Caco-2 (cell line): ENCODE measurements at regions not wholly inside any gene's neighbourhood (a gene's known extent, or its start where the extent isn't known, plus 50 kb on each side); places are given as distances from the start of the nearest gene placed in this dataset.

ENCODE experiments used
- BruUV-seq: library from RNA; stranded (reverse); fragments of 400-500 nt; replicated peaks from 2 replicates; lab custom pipeline; 2021; lab: Mats Ljungman, UMichigan
- CTCF ChIA-PET: fragments of 300-600 bp; sonication (Branson Sonifier 250); formaldehyde crosslinking; loops from one replicate; lab custom pipeline; 2022; ENCODE audit warnings: antibody characterized with exemption; lab: Charles Lee
- POLR2A ChIA-PET: fragments of 300-600 bp; sonication (Branson Sonifier 250); formaldehyde crosslinking; loops from one replicate; lab custom pipeline; 2022; ENCODE audit warnings: antibody characterized with exemption; lab: Charles Lee
- DNase-seq, 2 experiments: peaks; one replicate each; pipeline versions ENCODE4 v3.0.0 to v3.0.0-alpha.2; 2020 to 2022
- H3K27me3 ChIP-seq: replicated peaks from 2 replicates; pipeline ENCODE4 v1.6.0; 2011; ENCODE audit warnings: low read length; ENCODE audit not compliant: control insufficient read depth, insufficient read depth
- H3K36me3 ChIP-seq: 2 replicates; pipeline ENCODE4 v1.5.1; 2011; ENCODE audit warnings: low read length; ENCODE audit not compliant: control insufficient read depth, insufficient read depth
- H3K4me1 ChIP-seq: fragments of 250-450 bp; sonication (Bioruptor Pico); 2 replicates; pipeline ENCODE4 v1.5.1; 2020; ENCODE audit warnings: mild to moderate bottlenecking
- H3K4me3 ChIP-seq: 2 replicates; pipeline ENCODE4 v1.5.1; 2011; ENCODE audit warnings: low read depth, mild to moderate bottlenecking, control low read depth, low read length
- H3K9me3 ChIP-seq: fragments of 250-450 bp; sonication (Bioruptor Pico); 2 replicates; pipeline ENCODE4 v1.5.1; 2020; ENCODE audit warnings: mild to moderate bottlenecking, moderate library complexity
- H3K27ac Mint-ChIP-seq: one replicate; pipeline ENCODE4 v1.8.0; 2022; ENCODE audit warnings: mixed read lengths; ENCODE audit not compliant: unreplicated experiment
- H3K27me3 Mint-ChIP-seq: one replicate; pipeline ENCODE4 v1.8.0; 2022; ENCODE audit warnings: mixed read lengths; ENCODE audit not compliant: insufficient read depth, unreplicated experiment
- H3K36me3 Mint-ChIP-seq: one replicate; pipeline ENCODE4 v1.8.0; 2022; ENCODE audit warnings: mild to moderate bottlenecking, mixed read lengths; ENCODE audit not compliant: insufficient read depth, unreplicated experiment
- H3K4me1 Mint-ChIP-seq: one replicate; pipeline ENCODE4 v1.8.0; 2022; ENCODE audit warnings: low read depth, mixed read lengths; ENCODE audit not compliant: unreplicated experiment
- H3K4me3 Mint-ChIP-seq: one replicate; pipeline ENCODE4 v1.8.0; 2022; ENCODE audit warnings: mild to moderate bottlenecking, moderate library complexity, mixed read lengths; ENCODE audit not compliant: unreplicated experiment
- H3K9me3 Mint-ChIP-seq: one replicate; pipeline ENCODE4 v1.8.0; 2022; ENCODE audit warnings: mixed read lengths; ENCODE audit not compliant: unreplicated experiment
- CTCF ChIP-seq, 2 experiments: fragments of 200-600 bp in 1 of 2; IDR thresholded peaks; 1 replicate in 1 of 2; 2 replicates in 1 of 2; pipeline versions ENCODE4 v1.5.1 to v1.8.0; 2011 to 2022; ENCODE audit warnings: antibody characterized with exemption in 1 of 2, control low read depth in 1 of 2, inconsistent platforms in 1 of 2, low read depth in 1 of 2, low read length in 1 of 2, mild to moderate bottlenecking in 1 of 2, moderate library complexity in 1 of 2; ENCODE audit not compliant: insufficient read depth in 1 of 2, severe bottlenecking in 1 of 2, unreplicated experiment in 1 of 2
- intact Hi-C: fragments of 100-400 bp; cut with micrococcal nuclease; formaldehyde crosslinking; loops from one replicate; pipeline ENCODE4 v1.10.0; 2022; ENCODE audit not compliant: unreplicated experiment

GRCh38 chr9:11549311-11549794 lies 936.6 kb upstream of the PTPRD start:
- Histone ChIP-seq H3K9me3 (no peaks in the 10 kb centered on the region), H3K27me3 (no peaks in the 10 kb centered on the region), H3K4me3 (no peak overlapping the region), H3K4me1 (no peaks in the 10 kb centered on the region), H3K36me3 (no peaks in the 10 kb centered on the region)
- H3K36me3 Mint-ChIP-seq: no peaks in the 10 kb centered on the region
- no peaks in the 10 kb centered on the region for H3K4me1 Mint-ChIP-seq
- no peak for DNase-seq
- BruUV-seq: no TSS peak
- no peaks in the 10 kb centered on the region for H3K9me3 Mint-ChIP-seq
- ChIA-PET CTCF (no interaction called here), POLR2A (no interaction called here)
- H3K4me3 Mint-ChIP-seq: no peak overlapping the region
- intact Hi-C loops: no loop called here
- H3K27ac Mint-ChIP-seq: no peak overlapping the region
- TF ChIP-seq CTCF (IDR thresholded peaks at IDR 0.05; ENCODE audit: insufficient read depth in 1 of 2, low read depth in 1 of 2, low read length in 1 of 2, severe bottlenecking in 1 of 2, unreplicated experiment in 1 of 2): no peak
- no peaks in the 10 kb centered on the region for H3K27me3 Mint-ChIP-seq

- Mint-ChIP-seq H3K27me3 (no peaks in the 10 kb centered on the region), H3K9me3 (no peaks in the 10 kb centered on the region), H3K36me3 (no peaks in the 10 kb centered on the region), H3K27ac (no peak overlapping the region), H3K4me1 (no peaks in the 10 kb centered on the region), H3K4me3 (no peak overlapping the region)
- DNase-seq: no peak
- no peak overlapping the region for H3K4me3 ChIP-seq
- intact Hi-C loops: no loop called here
- no peak for TF ChIP-seq CTCF (IDR thresholded peaks at IDR 0.05; ENCODE audit: insufficient read depth in 1 of 2, low read depth in 1 of 2, low read length in 1 of 2, severe bottlenecking in 1 of 2, unreplicated experiment in 1 of 2)
- no peaks in the 10 kb centered on the region for H3K4me1 ChIP-seq
- no peaks in the 10 kb centered on the region for H3K9me3 ChIP-seq
- POLR2A ChIA-PET: no interaction called here
- BruUV-seq: no TSS peak
- no peaks in the 10 kb centered on the region for H3K27me3 ChIP-seq
- CTCF ChIA-PET: no interaction called here
- H3K36me3 ChIP-seq: no peaks in the 10 kb centered on the region
Measured at GRCh38 chr9:11551106-11551505, 938.3 kb upstream of the PTPRD start.

- Histone ChIP-seq H3K27me3 (no peaks in the 10 kb centered on the region), H3K36me3 (no peaks in the 10 kb centered on the region), H3K4me1 (no peaks in the 10 kb centered on the region), H3K4me3 (no peak overlapping the region), H3K9me3 (no peaks in the 10 kb centered on the region)
- no peak for DNase-seq
- TF ChIP-seq CTCF (IDR thresholded peaks at IDR 0.05; ENCODE audit: insufficient read depth in 1 of 2, low read depth in 1 of 2, low read length in 1 of 2, severe bottlenecking in 1 of 2, unreplicated experiment in 1 of 2): no peak
- no peaks in the 10 kb centered on the region for H3K36me3 Mint-ChIP-seq
- H3K9me3 Mint-ChIP-seq: no peaks in the 10 kb centered on the region
- H3K27me3 Mint-ChIP-seq: no peaks in the 10 kb centered on the region
- H3K4me1 Mint-ChIP-seq: no peaks in the 10 kb centered on the region
- BruUV-seq: no TSS peak
- ChIA-PET CTCF (no interaction called here), POLR2A (no interaction called here)
- no peak overlapping the region for H3K4me3 Mint-ChIP-seq
- no peak overlapping the region for H3K27ac Mint-ChIP-seq
- intact Hi-C loops: no loop called here
Measured at GRCh38 chr9:11558043-11558442, 945.2 kb upstream of the PTPRD start.
